C1 segment of cervical spinal cord (tissue), 14 donors: ENCODE measurements at regions not wholly inside any gene's neighbourhood (a gene's known extent, or its start where the extent isn't known, plus 50 kb on each side); places are given as distances from the start of the nearest gene placed in this dataset.

ENCODE experiments used
- DNase-seq, 14 donors: peaks; one replicate each; lab custom pipeline; 2025; lab: John Stamatoyannopoulos, UW

DNA sequence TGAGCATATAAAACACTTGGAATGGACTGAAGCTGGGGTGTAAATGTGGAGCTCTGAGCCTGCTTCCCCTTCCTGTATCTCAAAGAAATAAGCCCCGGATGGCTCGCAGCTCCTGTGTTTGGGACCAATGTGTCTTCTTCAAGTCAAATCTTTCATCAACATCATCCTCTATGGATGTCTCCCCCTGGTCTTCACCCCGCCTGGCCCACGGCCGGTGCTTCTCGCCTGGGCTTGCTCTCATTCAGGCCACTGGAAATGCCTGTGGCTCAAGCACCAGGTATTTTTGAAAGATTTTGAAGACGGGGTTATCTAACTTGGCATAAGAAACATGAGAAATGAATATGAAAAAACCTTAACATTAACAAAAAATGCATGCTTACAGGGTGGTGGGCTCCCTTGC, 769.8 kb downstream of the BRD1 start:
- no peak for DNase-seq

DNA sequence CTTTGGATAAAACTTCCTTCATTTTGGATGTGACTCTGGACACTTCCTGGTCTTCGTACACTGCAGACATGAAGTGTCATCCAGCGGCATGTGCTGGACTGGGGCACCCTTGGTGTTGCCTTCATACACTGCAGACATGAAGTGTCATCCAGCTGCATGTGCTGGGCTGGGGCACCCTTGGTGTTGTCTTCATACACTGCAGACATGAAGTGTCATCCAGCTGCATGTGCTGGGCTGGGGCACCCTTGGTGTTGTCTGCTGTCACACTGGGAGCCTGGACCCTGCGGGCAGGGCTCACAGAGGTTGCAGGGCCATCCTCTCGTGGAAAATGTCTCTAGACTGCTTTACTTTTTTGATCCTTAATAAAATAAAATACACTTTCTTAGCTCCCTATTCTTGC, 771.4 kb downstream of the BRD1 start:
- DNase-seq: no peak

DNA sequence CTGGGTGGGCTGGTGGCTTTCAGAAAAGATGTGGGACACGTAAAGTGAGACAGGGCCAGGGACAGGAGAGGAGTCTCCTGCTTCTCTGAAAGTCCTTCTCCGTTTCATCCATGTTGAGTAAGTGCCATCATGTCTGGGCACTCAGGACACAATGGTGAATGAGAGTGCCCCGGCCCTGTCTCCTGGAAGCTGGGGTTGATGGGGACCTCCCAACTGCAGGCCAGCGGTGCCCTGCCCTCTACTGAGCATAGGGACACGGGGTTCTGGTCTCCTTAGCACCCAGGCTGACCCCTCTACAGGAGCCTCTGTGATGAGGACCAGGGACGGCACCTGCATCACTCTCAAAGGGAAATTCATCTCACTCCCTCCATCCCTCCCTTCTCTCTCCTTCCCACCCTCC, 772.3 kb downstream of the BRD1 start:
- no peak for DNase-seq

DNA sequence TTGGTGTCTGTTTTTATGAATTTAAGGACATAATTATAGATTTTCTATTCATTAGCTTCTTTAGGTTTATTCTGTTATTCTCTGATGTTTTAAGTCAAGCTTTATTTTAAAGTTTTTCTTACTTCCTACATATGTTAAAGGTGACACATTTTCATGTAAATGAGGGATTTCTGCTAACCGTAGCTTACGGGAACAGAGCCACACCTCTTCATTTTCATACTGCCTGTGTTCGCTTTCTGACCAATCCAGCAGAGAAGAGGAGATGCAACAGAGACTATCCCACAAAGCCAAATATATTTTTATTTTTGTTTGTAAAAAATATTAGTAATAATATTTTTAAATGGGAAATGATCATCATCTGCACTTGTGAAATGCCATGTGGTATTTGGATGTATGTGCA, 774.1 kb downstream of the BRD1 start:
- no peak for DNase-seq

- DNase-seq: no peak
Observed at GRCh38 chr22:49052560-49052959, 775.1 kb downstream of the BRD1 start.

DNA sequence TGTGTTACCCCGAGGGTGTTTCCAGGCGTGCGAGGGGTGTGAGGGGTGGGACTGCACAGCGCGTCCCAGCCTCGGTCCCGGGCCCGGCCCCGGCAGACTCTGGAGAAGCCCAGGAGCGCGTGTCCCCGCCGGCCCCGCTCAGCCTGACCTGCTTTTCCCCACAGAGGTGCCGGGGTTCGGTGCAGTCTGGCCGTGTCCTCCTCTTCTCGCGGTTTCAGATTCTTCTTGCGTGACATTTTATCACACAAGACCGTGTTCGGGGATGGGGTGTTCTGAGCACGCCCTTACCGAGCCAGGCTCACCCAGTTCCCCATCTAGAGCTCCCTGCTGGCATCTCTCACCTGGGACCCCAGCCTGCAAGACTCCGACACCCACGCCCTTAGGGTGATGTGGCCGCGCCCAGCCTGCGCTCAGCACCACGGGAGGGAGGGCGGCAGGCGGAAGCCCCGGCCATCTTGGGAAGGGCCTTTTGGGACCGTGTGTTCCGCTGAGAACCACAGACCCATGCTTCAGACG, 775.6 kb downstream of the BRD1 start:
- peak in 1 of 14 donors; percentile 25 for DNase-seq

- DNase-seq: no peak
Observed at GRCh38 chr22:49051491-49052022, 776.1 kb downstream of the BRD1 start.

- no peak for DNase-seq
Observed at GRCh38 chr22:49049691-49050090, 778.0 kb downstream of the BRD1 start.

DNA sequence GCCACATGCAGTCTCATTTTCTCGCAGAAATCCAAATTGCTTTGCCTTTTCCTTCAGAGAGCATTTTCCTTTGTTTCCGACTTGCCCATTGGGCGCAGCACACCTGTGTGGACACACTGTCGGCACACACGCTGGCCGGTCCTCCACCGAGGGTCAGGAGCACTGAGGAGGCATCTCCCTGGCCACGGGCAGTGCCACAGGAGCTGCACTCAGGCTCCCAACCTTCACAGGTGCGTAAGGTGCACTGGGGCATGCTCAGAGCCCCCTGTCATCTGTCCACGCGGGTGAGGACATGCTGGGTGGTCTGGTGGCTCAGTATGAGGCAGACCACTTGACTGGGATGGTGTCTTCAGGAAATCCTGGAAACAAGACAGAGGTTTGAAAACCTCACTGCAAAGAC, 779.1 kb downstream of the BRD1 start:
- DNase-seq: no peak

DNA sequence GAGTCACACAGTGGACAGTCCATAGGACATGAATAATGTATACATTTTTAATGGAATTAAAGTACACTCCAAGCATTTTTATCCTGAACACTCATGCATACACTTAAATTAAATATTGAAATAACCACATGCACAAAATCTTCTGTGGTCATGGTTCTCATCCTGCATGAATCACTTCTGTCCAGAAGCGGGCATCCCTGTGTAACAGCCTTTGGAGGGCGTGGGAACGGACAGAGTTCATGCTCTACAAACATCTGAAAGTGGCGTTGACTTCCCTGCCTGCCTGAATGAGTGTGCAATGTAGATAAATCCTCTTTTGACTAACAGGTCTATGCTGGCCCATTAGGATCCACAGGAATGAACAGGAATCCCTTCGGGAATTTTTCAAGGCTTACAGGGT, 780.2 kb downstream of the BRD1 start:
- no peak for DNase-seq

- DNase-seq: peak in 5 of 14 donors; percentile 12 to 30 (median 20)
Observed at GRCh38 chr22:49046546-49047361, 780.9 kb downstream of the BRD1 start.

- no peak for DNase-seq
Observed at GRCh38 chr22:49046000-49046545, 781.6 kb downstream of the BRD1 start.

GRCh38 chr22:49045276-49045675, 782.4 kb downstream of the BRD1 start:
- no peak for DNase-seq

DNA sequence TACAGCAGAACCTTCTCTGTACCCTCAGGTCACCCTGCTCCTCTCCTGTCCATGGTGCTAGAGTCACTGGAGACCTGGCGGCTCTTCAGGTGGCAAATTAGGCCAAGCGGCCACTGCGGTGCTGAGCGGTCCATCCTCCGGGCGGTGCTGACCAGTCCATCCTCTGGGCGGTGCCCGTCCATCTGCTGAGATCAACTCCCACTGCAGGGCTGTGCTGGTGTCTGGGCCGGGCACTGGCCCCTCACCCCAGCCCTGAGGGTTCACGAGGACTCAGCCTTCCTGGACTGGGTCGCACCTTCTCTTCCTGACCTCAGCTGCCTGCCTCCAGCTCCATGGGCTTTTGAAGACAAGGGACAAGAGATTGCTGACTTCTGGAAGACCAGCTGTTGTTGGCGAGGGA, 782.9 kb downstream of the BRD1 start:
- DNase-seq: no peak

GRCh38 chr22:49044091-49044490, 783.6 kb downstream of the BRD1 start:
- no peak for DNase-seq

DNA sequence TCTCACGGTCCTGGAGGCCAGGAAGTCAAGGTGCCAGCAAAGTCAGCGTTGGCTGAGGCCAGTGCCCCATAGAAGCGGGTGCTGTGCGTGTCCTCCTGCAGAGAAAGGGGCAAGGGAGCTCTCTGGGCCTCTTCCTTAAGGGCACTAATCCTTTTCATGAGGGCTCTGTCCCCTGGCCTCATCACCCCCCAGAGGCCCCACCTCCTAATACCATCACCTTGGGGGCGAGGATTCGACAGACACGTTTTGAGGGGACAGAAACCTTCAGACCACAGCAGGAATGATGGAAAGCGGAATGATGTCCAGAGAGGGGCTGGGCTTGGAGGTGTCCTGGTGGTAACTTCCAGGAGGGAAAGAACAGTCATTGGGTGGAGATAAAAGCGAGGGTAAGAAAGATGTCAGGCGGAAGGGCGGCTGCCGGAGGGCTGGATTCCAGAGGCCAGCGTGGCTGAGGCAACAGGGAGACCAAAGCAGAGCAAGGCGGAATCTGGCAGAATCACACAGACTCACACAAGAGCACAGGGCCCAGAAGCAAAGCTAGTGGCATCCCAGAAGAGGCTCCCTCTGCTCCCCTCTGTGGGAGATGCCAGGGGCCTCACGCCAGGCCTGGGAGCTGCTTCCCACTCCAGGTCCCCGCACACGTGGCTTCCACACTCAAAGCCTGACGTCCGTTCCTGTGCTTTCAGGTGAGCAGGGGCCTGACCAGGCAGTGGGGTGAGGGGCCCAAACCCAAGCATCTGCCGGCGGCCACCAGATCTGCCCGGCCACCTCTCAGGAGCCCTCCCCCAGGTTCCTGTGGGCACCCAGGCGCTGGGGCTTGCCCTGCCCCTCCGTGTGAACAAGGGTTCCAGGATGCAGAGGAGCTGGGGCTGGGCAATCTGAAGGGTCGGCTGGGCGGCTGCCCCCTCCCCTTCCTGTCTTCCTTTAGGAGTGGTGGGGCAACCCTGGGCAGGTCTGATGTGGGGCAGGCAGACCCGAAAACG, 784.5 kb downstream of the BRD1 start:
- no peak for DNase-seq

GRCh38 chr22:49042066-49042465, 785.6 kb downstream of the BRD1 start:
- DNase-seq: no peak

- DNase-seq: no peak
Observed at GRCh38 chr22:49040754-49041467, 786.8 kb downstream of the BRD1 start.

- DNase-seq: peak in 1 of 14 donors; percentile 45
Observed at GRCh38 chr22:49040111-49040510, 787.6 kb downstream of the BRD1 start.

DNA sequence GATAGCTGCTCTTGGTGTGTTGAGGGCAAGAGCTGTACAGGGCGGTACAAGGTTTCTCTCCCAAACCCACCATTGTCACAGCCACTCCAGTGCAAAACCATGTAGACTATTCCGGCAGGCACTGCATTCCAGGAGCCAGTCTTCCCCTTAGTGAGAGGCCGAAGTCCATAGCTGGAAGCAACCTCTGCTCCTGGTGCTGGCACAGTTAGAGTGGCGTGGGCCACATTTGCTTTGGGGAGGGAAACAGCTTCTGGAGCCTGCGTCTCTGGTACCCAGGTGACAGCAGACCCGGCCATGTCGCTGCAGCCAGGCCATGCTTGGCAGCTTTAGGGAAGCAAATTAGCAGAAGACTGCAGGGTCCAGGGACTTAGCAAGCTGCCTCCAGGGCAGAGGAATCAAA, 788.0 kb downstream of the BRD1 start:
- peak in 2 of 14 donors; percentile 17 to 42 for DNase-seq

GRCh38 chr22:49037701-49038245, 789.9 kb downstream of the BRD1 start:
- no peak for DNase-seq
